IMR-90 (cell line): ENCODE measurements at regions not wholly inside any gene's neighbourhood (a gene's known extent, or its start where the extent isn't known, plus 50 kb on each side); places are given as distances from the start of the nearest gene placed in this dataset.

Experiments used
- ATAC-seq: fragments of 200-7000 bp; cut with Tn5 transposase; 2 replicates; pipeline ENCODE4 v1.9.1; 2020; ENCODE audit warnings: low read depth, mild to moderate bottlenecking, moderate library complexity
- BruUV-seq: library from RNA; stranded (reverse); fragments of 400-500 nt; replicated peaks from 2 replicates; lab custom pipeline; 2021; lab: Mats Ljungman, UMichigan
- CTCF ChIA-PET: fragments of 300-600 bp; formaldehyde crosslinking; extraction: SDS; loops from one replicate; lab custom pipeline; 2021; ENCODE audit warnings: antibody characterized with exemption; lab: Yijun Ruan, JAX
- POLR2A ChIA-PET: fragments of 300-600 bp; sonication (Branson Sonifier 250); formaldehyde crosslinking; loops from one replicate; lab custom pipeline; 2022; ENCODE audit warnings: antibody characterized with exemption; ENCODE audit not compliant: unreplicated experiment; lab: Charles Lee
- DNase-seq: peaks from one replicate; pipeline ENCODE4 v3.0.0; 2013
- H2AFZ ChIP-seq: replicated peaks from 2 replicates; pipeline ENCODE3; 2013; ENCODE audit warnings: low read length, mild to moderate bottlenecking; ENCODE audit not compliant: poor library complexity
- H2AK5ac ChIP-seq: 2 replicates; pipeline ENCODE4 v1.6.1; 2013; ENCODE audit warnings: low read depth, low read length, inconsistent platforms
- H2AK9ac ChIP-seq: replicated peaks from 2 replicates; pipeline ENCODE3; 2013; ENCODE audit warnings: mild to moderate bottlenecking, low read depth, low read length, moderate library complexity; ENCODE audit not compliant: poor library complexity
- H2BK120ac ChIP-seq: 2 replicates; pipeline ENCODE4 v1.6.1; 2013; ENCODE audit warnings: low read depth, low read length, inconsistent platforms
- H2BK15ac ChIP-seq: 3 replicates; pipeline ENCODE4 v1.6.1; 2013; ENCODE audit warnings: low read depth, low read length, inconsistent platforms
- H2BK20ac ChIP-seq: 2 replicates; pipeline ENCODE4 v1.6.1; 2013; ENCODE audit warnings: low read depth, mild to moderate bottlenecking, inconsistent platforms, low read length, moderate library complexity
- H2BK5ac ChIP-seq: 2 replicates; pipeline ENCODE4 v1.6.1; 2013; ENCODE audit warnings: mild to moderate bottlenecking, low read depth, low read length, inconsistent platforms; ENCODE audit not compliant: poor library complexity, severe bottlenecking
- H3K14ac ChIP-seq: replicated peaks from 2 replicates; pipeline ENCODE4 v1.6.1; 2013; ENCODE audit warnings: low read depth, low read length, inconsistent platforms
- H3K18ac ChIP-seq: 2 replicates; pipeline ENCODE4 v1.6.1; 2013; ENCODE audit warnings: low read depth, low read length, control low read depth
- H3K23ac ChIP-seq: 2 replicates; pipeline ENCODE4 v1.6.1; 2013; ENCODE audit warnings: low read depth, low read length, inconsistent platforms
- H3K27ac ChIP-seq: 2 replicates; pipeline ENCODE4 v1.5.1; 2013; ENCODE audit warnings: mild to moderate bottlenecking, control low read depth, low read length; ENCODE audit not compliant: insufficient read depth
- H3K27me3 ChIP-seq: 2 replicates; pipeline ENCODE4 v1.6.1; 2013; ENCODE audit warnings: low read length; ENCODE audit not compliant: control insufficient read depth, insufficient read depth
- H3K36me3 ChIP-seq: 2 replicates; pipeline ENCODE4 v1.6.1; 2013; ENCODE audit warnings: low read length, mixed read lengths; ENCODE audit not compliant: control insufficient read depth, insufficient read depth
- H3K4ac ChIP-seq: 2 replicates; pipeline ENCODE4 v1.6.1; 2013; ENCODE audit warnings: low read depth, low read length, inconsistent platforms
- H3K4me1 ChIP-seq: 2 replicates; pipeline ENCODE4 v1.6.1; 2013; ENCODE audit warnings: low read length, mixed read lengths; ENCODE audit not compliant: control insufficient read depth, insufficient read depth
- H3K4me2 ChIP-seq: 2 replicates; pipeline ENCODE4 v1.6.1; 2013; ENCODE audit warnings: low read depth, mild to moderate bottlenecking, control low read depth, low read length, moderate library complexity
- H3K4me3 ChIP-seq: 2 replicates; pipeline ENCODE4 v1.5.1; 2013; ENCODE audit warnings: low read depth, mild to moderate bottlenecking, control low read depth, low read length, moderate library complexity; ENCODE audit not compliant: insufficient read depth
- H3K56ac ChIP-seq: 2 replicates; pipeline ENCODE4 v1.6.1; 2013; ENCODE audit warnings: low read length, inconsistent platforms; ENCODE audit not compliant: insufficient read depth; ENCODE audit errors: extremely low read depth
- H3K79me1 ChIP-seq, 2 experiments: 2 replicates each; pipeline ENCODE4 v1.6.1; 2013; ENCODE audit warnings: low read length in 2 of 2, inconsistent platforms in 1 of 2, low read depth in 1 of 2
- H3K9ac ChIP-seq: 2 replicates; pipeline ENCODE4 v1.6.1; 2013; ENCODE audit warnings: low read depth, low read length, control low read depth
- H3K9me1 ChIP-seq: 2 replicates; pipeline ENCODE4 v1.6.1; 2013; ENCODE audit warnings: low read length, inconsistent platforms; ENCODE audit not compliant: insufficient read depth
- H3K9me3 ChIP-seq: 2 replicates; pipeline ENCODE4 v1.6.1; 2013; ENCODE audit warnings: low read length; ENCODE audit not compliant: control insufficient read depth, insufficient read depth
- H4K20me1 ChIP-seq: 2 replicates; pipeline ENCODE4 v1.6.1; 2013; ENCODE audit warnings: low read length, inconsistent platforms; ENCODE audit not compliant: insufficient read depth
- H4K5ac ChIP-seq: 2 replicates; pipeline ENCODE4 v1.6.1; 2013; ENCODE audit warnings: mild to moderate bottlenecking, low read depth, low read length, control low read depth
- H4K8ac ChIP-seq, 2 experiments: 2 replicates each; pipeline ENCODE4 v1.6.1; 2013; ENCODE audit warnings: low read depth in 2 of 2, low read length in 2 of 2, control low read depth in 1 of 2, inconsistent platforms in 1 of 2
- H4K91ac ChIP-seq: 2 replicates; pipeline ENCODE4 v1.6.1; 2013; ENCODE audit warnings: low read depth, low read length, inconsistent platforms; ENCODE audit not compliant: insufficient read depth
- BHLHE40 ChIP-seq: fragments of 150-350 bp; IDR thresholded peaks from 2 replicates; pipeline ENCODE4 v1.6.1; 2016; ENCODE audit warnings: mild to moderate bottlenecking, low read depth, low read length
- CEBPB ChIP-seq: IDR thresholded peaks from 2 replicates; pipeline ENCODE4 v1.6.1; 2012; ENCODE audit warnings: low read depth, low read length, improper control_type of control experiment
- CHD1 ChIP-seq: IDR thresholded peaks from 2 replicates; pipeline ENCODE4 v1.6.1; 2012; ENCODE audit warnings: low read depth, low read length, improper control_type of control experiment
- FOS ChIP-seq: fragments of 150-350 bp; IDR thresholded peaks from 2 replicates; pipeline ENCODE4 v1.6.1; 2016; ENCODE audit warnings: low read depth, low read length
- MAFK ChIP-seq: IDR thresholded peaks from 2 replicates; pipeline ENCODE4 v1.6.1; 2012; ENCODE audit warnings: low read depth, low read length, improper control_type of control experiment
- MAZ ChIP-seq: IDR thresholded peaks from 2 replicates; pipeline ENCODE4 v1.6.1; 2012; ENCODE audit warnings: low read depth, mild to moderate bottlenecking, low read length, improper control_type of control experiment, moderate library complexity, borderline replicate concordance
- MXI1 ChIP-seq: IDR thresholded peaks from 2 replicates; pipeline ENCODE4 v1.6.1; 2012; ENCODE audit warnings: low read depth, mild to moderate bottlenecking, low read length, moderate library complexity, borderline replicate concordance
- NFE2L2 ChIP-seq: fragments of 150-350 bp; IDR thresholded peaks from 2 replicates; pipeline ENCODE4 v1.6.1; 2016; ENCODE audit warnings: low read depth, mild to moderate bottlenecking, low read length
- POLR2A ChIP-seq: IDR thresholded peaks from 2 replicates; pipeline ENCODE4 v1.6.1; 2012; ENCODE audit warnings: mild to moderate bottlenecking, low read depth, low read length
- RAD21 ChIP-seq: IDR thresholded peaks from 2 replicates; pipeline ENCODE4 v1.6.1; 2012; ENCODE audit warnings: low read length, improper control_type of control experiment
- RCOR1 ChIP-seq: IDR thresholded peaks from 2 replicates; pipeline ENCODE4 v1.6.1; 2012; ENCODE audit warnings: mild to moderate bottlenecking, low read length, improper control_type of control experiment; ENCODE audit not compliant: insufficient replicate concordance
- RFX5 ChIP-seq: IDR thresholded peaks from 2 replicates; pipeline ENCODE4 v1.8.0; 2012; ENCODE audit warnings: low read depth, mild to moderate bottlenecking, low read length, moderate library complexity
- SMC3 ChIP-seq: fragments of 150-350 bp; IDR thresholded peaks from 2 replicates; pipeline ENCODE4 v1.6.1; 2016; ENCODE audit warnings: low read depth, mild to moderate bottlenecking, antibody characterized with exemption, low read length, moderate library complexity
- WGBS, 2 experiments: methylation state at CpG; one replicate each; pipeline versions ENCODE4 v1.1.5 to v1.1.7; 2013; ENCODE audit warnings: missing lambda C conversion rate in 2 of 2; ENCODE audit not compliant: insufficient read length in 1 of 2; ENCODE audit errors: extremely low coverage in 2 of 2; 5-methylcytosine and 5-hydroxymethylcytosine counted together
- dilution Hi-C: fragments of 300-500 bp; cut with HindIII; formaldehyde crosslinking; loops from one replicate; pipeline ENCODE4 v1.14.3; 2018; ENCODE audit warnings: low sequenced_read_pairs; ENCODE audit not compliant: unreplicated experiment
- in situ Hi-C: fragments of 300-500 bp; cut with MboI; formaldehyde crosslinking; loops from 3 replicates; pipeline ENCODE4 v1.14.3; 2019; ENCODE audit warnings: low sequenced_read_pairs, inconsistent platforms, mixed read lengths
- intact Hi-C: fragments of 100-400 bp; cut with micrococcal nuclease; formaldehyde crosslinking; loops from 2 replicates; pipeline ENCODE4 v1.10.0; 2022
- TF ChIP-seq, protein P1 (sequence below): fragments of 150-350 bp; IDR thresholded peaks from 2 replicates; pipeline ENCODE4 v1.6.1; 2017; ENCODE audit warnings: mild to moderate bottlenecking, antibody characterized with exemption, low read length, low read depth
- TF ChIP-seq, protein P2 (sequence below): fragments of 150-350 bp; IDR thresholded peaks from 2 replicates; pipeline ENCODE4 v1.6.1; 2016; ENCODE audit warnings: low read depth, mild to moderate bottlenecking, low read length, moderate library complexity, borderline replicate concordance

GRCh38 chr6:15854826-15855710 lies 192.2 kb upstream of the DTNBP1 start:
- Histone ChIP-seq H4K8ac (no peak overlapping the region), H3K79me1 (no peaks in the 10 kb centered on the region), H2AFZ (no peak overlapping the region), H3K36me3 (no peaks in the 10 kb centered on the region), H3K9me1 (no peaks in the 10 kb centered on the region), H2BK120ac (no peak overlapping the region), H3K14ac (no peak overlapping the region), H2AK9ac (no peak overlapping the region), H2BK5ac (no peak overlapping the region), H3K9ac (no peak overlapping the region), H4K91ac (no peak overlapping the region), H3K4me3 (no peak overlapping the region), H4K5ac (no peak overlapping the region), H2AK5ac (no peak overlapping the region), H2BK20ac (no peak overlapping the region), H2BK15ac (no peak overlapping the region), H3K4me1 (no peaks in the 10 kb centered on the region), H3K56ac (no peak overlapping the region), H3K27ac (no peak overlapping the region), H3K18ac (no peak overlapping the region), H3K23ac (no peak overlapping the region), H3K9me3 (no peaks in the 10 kb centered on the region), H3K4me2 (no peak overlapping the region), H3K4ac (no peak overlapping the region), H3K27me3 (peaks cover 3% of the 10 kb centered on the region), H4K20me1 (no peaks in the 10 kb centered on the region)
- ATAC-seq (0 out of 2 replicates have a peak, but pooled peaks have one; percentile 14), DNase-seq (no peak)
- CTCF ChIA-PET: no interaction called here
- WGBS, 2 experiments: 45% methylated on average over 2 of the region's 7 CpGs; no CpG with 5 or more reads in 1 of the 2 experiments
- intact Hi-C loops (no loop called here), dilution Hi-C loops (no loop called here), in situ Hi-C loops (no loop called here)
- no TSS peak for BruUV-seq
- POLR2A ChIA-PET: no interaction called here
- TF ChIP-seq, protein P1, sequence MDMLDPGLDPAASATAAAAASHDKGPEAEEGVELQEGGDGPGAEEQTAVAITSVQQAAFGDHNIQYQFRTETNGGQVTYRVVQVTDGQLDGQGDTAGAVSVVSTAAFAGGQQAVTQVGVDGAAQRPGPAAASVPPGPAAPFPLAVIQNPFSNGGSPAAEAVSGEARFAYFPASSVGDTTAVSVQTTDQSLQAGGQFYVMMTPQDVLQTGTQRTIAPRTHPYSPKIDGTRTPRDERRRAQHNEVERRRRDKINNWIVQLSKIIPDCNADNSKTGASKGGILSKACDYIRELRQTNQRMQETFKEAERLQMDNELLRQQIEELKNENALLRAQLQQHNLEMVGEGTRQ: no peak
- no peak for TF ChIP-seq SMC3
- no peak for TF ChIP-seq RAD21
- no peak for TF ChIP-seq MXI1
- no peak for TF ChIP-seq NFE2L2
- no peak for TF ChIP-seq MAZ
- no peak for TF ChIP-seq RFX5
- no peak for TF ChIP-seq RCOR1
- TF ChIP-seq, protein P2, sequence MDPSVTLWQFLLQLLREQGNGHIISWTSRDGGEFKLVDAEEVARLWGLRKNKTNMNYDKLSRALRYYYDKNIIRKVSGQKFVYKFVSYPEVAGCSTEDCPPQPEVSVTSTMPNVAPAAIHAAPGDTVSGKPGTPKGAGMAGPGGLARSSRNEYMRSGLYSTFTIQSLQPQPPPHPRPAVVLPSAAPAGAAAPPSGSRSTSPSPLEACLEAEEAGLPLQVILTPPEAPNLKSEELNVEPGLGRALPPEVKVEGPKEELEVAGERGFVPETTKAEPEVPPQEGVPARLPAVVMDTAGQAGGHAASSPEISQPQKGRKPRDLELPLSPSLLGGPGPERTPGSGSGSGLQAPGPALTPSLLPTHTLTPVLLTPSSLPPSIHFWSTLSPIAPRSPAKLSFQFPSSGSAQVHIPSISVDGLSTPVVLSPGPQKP: no peak
- TF ChIP-seq BHLHE40: no peak
- no peak for TF ChIP-seq POLR2A
- TF ChIP-seq CEBPB: no peak
- no peak for TF ChIP-seq CHD1
- TF ChIP-seq FOS: no peak
- no peak for TF ChIP-seq MAFK
